ENCODE measurements at regions not wholly inside any gene's neighbourhood (a gene's known extent, or its start where the extent isn't known, plus 50 kb on each side); places are given as distances from the start of the nearest gene placed in this dataset.
"Not testable (repeated sequence)": the region's sequence is repeated elsewhere in the genome, so short reads cannot be mapped to it uniquely, and the experiment has no call there.

DNA sequence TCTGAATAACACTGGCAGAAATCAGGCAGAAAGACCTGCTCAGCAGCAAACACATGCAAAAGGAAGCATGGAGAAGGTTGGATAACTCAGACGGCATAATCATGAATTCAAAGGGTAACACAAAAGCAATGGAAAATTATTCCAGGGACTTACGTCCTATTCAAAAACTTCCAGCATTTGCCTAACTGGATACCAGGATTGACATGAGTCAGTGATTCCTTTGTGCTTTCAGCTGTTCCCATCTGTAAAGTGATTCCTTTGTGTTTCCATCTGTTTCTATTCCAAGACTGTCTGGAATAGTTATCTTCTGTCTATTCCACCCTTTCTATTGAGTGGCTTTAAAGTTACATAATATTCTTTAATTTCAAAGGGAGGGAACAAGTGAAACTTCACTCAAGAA lies 1361.7 kb upstream of the CDH9 start:
- no peak overlapping the region for H3K27ac ChIP-seq
- TF ChIP-seq, protein P1, sequence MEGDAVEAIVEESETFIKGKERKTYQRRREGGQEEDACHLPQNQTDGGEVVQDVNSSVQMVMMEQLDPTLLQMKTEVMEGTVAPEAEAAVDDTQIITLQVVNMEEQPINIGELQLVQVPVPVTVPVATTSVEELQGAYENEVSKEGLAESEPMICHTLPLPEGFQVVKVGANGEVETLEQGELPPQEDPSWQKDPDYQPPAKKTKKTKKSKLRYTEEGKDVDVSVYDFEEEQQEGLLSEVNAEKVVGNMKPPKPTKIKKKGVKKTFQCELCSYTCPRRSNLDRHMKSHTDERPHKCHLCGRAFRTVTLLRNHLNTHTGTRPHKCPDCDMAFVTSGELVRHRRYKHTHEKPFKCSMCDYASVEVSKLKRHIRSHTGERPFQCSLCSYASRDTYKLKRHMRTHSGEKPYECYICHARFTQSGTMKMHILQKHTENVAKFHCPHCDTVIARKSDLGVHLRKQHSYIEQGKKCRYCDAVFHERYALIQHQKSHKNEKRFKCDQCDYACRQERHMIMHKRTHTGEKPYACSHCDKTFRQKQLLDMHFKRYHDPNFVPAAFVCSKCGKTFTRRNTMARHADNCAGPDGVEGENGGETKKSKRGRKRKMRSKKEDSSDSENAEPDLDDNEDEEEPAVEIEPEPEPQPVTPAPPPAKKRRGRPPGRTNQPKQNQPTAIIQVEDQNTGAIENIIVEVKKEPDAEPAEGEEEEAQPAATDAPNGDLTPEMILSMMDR (conservative IDR thresholded peaks at IDR 0.05): no peak

DNA sequence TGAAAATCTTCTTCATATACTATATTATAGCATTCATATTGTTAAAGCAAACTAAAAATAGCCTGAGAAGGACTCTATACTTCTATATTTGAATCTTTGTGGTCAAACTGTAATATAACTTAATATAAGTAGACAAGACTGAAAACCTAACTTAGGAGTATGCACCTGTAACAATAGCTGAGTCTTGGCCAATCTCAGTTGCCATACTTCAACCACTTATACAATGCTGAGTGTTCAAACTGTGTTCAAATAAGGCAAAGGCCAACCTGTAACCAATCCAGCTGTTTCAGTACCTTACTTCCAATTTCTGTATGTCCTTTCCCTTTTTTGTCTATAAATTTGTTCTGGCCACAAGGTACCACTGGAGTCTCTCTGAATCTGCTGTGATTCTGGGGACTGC lies 1360.8 kb upstream of the CDH9 start:
- TF ChIP-seq, protein P1 (conservative IDR thresholded peaks at IDR 0.05): no peak
- H3K27ac ChIP-seq: no peak overlapping the region

DNA sequence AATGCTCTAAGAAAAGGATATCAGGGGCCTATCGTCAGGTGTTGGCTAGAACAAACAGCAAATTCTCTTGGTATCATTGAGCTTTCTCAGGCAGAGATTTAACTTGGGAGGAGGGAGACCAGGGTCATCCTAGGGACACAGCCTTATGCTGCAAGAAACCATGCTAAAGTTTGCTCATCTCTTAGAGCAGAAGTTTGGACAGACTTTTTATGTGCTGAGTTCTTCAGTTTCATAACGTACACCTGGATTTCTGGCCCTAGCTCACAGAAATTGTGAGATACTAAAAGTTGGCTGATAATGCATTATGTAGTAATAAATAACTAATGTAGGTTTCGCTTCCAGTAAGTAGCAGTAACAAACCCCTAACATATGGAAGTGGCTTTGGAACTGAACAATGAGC lies 1359.8 kb upstream of the CDH9 start:
- TF ChIP-seq, protein P1 (conservative IDR thresholded peaks at IDR 0.05): no peak
- H3K27ac ChIP-seq: no peak overlapping the region

DNA sequence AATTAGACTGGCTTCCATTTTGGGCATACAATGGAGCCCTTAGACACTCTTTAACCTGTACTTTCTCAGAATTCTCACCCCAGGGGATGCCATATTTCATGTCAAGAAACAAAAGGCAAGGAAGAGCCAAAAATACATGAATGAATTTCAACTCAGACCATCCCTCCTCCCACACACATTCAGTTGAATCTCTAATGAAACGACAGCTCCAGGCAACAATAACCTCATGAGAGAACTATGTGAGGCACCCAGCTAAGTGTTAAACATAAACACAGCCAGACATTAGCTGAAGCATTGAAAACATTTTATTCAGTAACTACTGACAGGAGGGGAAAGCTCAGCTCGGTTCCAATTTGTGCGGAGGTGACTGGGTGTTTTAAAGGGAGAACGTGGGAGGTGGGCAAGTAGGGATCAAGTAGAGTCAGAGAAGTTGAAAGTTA lies 1359.1 kb upstream of the CDH9 start:
- TF ChIP-seq, protein P1 (conservative IDR thresholded peaks at IDR 0.05): no peak
- no peak overlapping the region for H3K27ac ChIP-seq

DNA sequence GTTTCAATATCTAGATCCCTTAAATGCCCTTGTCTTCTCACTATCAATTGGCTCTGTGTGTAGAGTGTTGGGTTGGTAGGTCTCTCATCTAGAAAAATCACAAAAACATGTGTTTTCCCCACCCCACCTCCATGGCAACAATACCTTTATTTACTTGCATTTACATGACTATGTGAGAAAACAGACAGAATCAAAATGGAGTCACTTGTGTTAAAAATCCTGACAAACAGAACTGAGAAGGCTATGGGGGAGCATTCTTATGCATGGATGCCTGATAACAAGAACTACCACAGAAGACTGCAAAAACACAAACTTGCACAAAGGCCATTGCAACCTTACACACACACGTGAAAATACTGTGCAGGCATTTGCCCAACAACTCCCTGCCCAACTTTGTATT lies 1352.9 kb upstream of the CDH9 start:
- TF ChIP-seq, protein P1 (conservative IDR thresholded peaks at IDR 0.05): no peak
- no peak overlapping the region for H3K27ac ChIP-seq

DNA sequence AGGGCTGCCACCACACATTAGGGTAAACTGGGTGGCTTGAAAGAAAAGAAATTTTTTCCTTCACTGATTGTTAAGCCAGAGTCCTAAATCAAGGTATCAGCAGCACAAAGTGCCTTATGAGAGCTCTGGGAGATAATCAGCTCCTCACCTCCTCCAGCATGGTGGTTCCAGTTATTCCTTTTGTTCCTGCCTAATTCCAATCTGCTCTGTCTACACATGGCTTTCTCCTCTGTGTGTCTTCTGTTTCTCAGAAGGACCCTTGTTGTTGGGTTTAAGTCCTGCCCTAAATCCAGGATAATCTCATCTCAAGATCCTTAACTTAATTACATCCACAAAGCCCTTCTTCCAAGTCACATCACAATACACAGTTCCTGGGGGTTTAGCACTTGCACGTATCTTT lies 1352.0 kb upstream of the CDH9 start:
- H3K27ac ChIP-seq: no peak overlapping the region
- TF ChIP-seq, protein P1 (conservative IDR thresholded peaks at IDR 0.05): no peak

DNA sequence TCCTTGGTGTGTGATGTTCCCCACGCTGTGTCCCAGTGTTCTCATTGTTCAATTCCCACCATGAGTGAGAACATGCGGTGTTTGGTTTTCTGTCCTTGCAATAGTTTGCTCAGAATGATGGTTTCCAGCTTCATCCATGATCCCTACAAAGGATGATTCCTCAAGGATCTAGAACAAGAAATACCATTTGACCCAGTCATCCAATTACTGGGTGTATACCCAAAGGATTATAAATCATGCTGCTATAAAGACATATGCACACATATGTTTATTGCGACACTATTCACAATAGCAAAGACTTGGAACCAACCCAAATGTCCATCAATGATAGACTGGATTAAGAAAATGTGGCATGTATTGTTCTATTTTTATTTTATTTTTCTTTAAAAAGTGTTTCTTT lies 1351.3 kb upstream of the CDH9 start:
- H3K27ac ChIP-seq: not testable (repeated sequence)

DNA sequence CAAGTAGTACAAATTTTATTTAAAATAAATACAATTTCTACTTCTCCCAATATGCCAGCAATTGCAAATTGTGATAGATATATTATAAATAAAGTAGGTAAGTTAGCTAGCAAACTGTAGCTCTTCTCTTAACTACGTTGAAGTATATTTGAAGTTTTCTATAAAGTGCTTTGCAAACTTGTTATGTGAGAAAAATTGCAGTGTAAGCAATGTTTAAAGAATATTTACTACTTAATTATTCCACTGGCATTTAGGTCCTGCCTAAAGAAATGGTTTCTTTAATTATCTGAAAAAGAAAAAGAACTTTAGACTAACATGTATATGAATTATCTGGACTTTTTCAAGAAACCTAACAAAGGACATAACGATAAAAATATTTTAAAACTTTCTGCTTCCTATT lies 1350.0 kb upstream of the CDH9 start:
- TF ChIP-seq, protein P1 (conservative IDR thresholded peaks at IDR 0.05): no peak
- no peak overlapping the region for H3K27ac ChIP-seq

All from VCaP (cell line).